ENCODE measurements at regions not wholly inside any gene's neighbourhood (a gene's known extent, or its start where the extent isn't known, plus 50 kb on each side); places are given as distances from the start of the nearest gene placed in this dataset.

DNA sequence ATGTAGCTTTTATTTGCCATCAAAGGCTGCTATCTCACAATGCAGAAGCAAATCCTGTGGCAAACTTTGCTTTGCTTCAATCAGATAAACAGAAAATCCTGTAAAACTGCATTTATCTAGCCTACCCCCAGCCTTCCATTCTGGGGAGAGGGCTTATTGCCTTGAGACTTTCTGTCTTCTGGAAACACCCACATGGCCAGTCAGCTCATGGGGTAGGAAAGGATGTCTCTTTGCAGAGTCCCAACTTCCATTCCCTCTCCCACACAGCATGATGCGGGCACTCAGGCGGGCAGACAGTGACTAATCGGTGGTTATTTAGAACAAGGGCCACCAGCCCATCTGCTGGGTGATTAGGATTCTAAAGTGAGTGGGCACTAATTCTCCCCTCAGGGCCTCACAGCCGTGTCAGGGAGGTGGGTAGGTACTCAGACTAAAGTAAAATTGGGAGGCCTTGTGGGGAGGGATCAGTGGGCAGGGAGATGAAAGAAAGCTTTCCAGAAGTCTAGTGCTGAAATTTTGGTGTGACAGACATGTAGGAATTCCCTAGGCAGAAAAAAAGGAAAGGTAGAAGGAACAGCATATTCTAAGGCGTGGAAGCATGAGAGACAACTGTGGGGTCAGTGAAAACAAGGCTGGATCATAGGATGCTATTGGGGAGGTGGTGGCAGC lies 720.5 kb downstream of the VRK1 start:
- in situ Hi-C loops (cut with MboI; ENCODE audit: low sequenced_read_pairs) (no loop called here), intact Hi-C loops (cut with micrococcal nuclease) (loop anchor here (5.0 kb wide), 1 partner anchor 1460 kb away; no protein-coding TSS in a partner anchor), dilution Hi-C loops (cut with HindIII; ENCODE audit: low sequenced_read_pairs, unreplicated experiment) (no loop called here)
- Histone ChIP-seq H3K36me3 (ENCODE audit: control insufficient read depth, insufficient read depth, low read length) (no peaks in the 10 kb centered on the region), H3K4me1 (ENCODE audit: control insufficient read depth, insufficient read depth, low read length) (no peaks in the 10 kb centered on the region), H2AFZ (replicated peaks; ENCODE audit: low read length, poor library complexity) (no peak overlapping the region), H3K18ac (ENCODE audit: low read depth, low read length) (no peak overlapping the region), H4K91ac (ENCODE audit: insufficient read depth, low read depth, low read length) (no peak overlapping the region), H3K4ac (ENCODE audit: low read depth, low read length) (no peak overlapping the region), H3K27ac (ENCODE audit: insufficient read depth, low read length) (no peak overlapping the region), H2BK5ac (ENCODE audit: low read depth, low read length, poor library complexity, severe bottlenecking) (no peak overlapping the region), H3K9ac (ENCODE audit: low read depth, low read length) (no peak overlapping the region), H2AK9ac (replicated peaks; ENCODE audit: low read depth, low read length, poor library complexity) (no peak overlapping the region), H3K23ac (ENCODE audit: low read depth, low read length) (no peak overlapping the region), H4K8ac (ENCODE audit: low read depth in 2 of 2, low read length in 2 of 2) (no peak overlapping the region), H3K4me2 (ENCODE audit: low read depth, low read length) (no peak overlapping the region), H3K79me1 (ENCODE audit: low read depth in 1 of 2, low read length in 2 of 2) (no peaks in the 10 kb centered on the region), H3K9me3 (ENCODE audit: control insufficient read depth, insufficient read depth, low read length) (peaks cover 30% of the 10 kb centered on the region), H2AK5ac (ENCODE audit: low read depth, low read length) (no peak overlapping the region), H2BK20ac (ENCODE audit: low read depth, low read length) (no peak overlapping the region), H4K5ac (ENCODE audit: low read depth, low read length) (no peak overlapping the region), H2BK15ac (ENCODE audit: low read depth, low read length) (no peak overlapping the region), H2BK120ac (ENCODE audit: low read depth, low read length) (no peak overlapping the region), H3K4me3 (ENCODE audit: insufficient read depth, low read depth, low read length) (no peak overlapping the region), H3K9me1 (ENCODE audit: insufficient read depth, low read length) (no peaks in the 10 kb centered on the region), H4K20me1 (ENCODE audit: insufficient read depth, low read length) (no peaks in the 10 kb centered on the region), H3K56ac (ENCODE audit: extremely low read depth, insufficient read depth, low read length) (no peak overlapping the region), H3K14ac (replicated peaks; ENCODE audit: low read depth, low read length) (no peak overlapping the region), H3K27me3 (ENCODE audit: control insufficient read depth, insufficient read depth, low read length) (no peaks in the 10 kb centered on the region)
- TF ChIP-seq CHD1 (IDR thresholded peaks at IDR 0.05; ENCODE audit: low read depth, low read length): no peak
- no peak for TF ChIP-seq MAZ (IDR thresholded peaks at IDR 0.05; ENCODE audit: borderline replicate concordance, low read depth, low read length)
- no peak for TF ChIP-seq RFX5 (IDR thresholded peaks at IDR 0.05; ENCODE audit: low read depth, low read length)
- TF ChIP-seq SMC3 (IDR thresholded peaks at IDR 0.05; ENCODE audit: low read depth, low read length): no peak
- TF ChIP-seq, protein P1, sequence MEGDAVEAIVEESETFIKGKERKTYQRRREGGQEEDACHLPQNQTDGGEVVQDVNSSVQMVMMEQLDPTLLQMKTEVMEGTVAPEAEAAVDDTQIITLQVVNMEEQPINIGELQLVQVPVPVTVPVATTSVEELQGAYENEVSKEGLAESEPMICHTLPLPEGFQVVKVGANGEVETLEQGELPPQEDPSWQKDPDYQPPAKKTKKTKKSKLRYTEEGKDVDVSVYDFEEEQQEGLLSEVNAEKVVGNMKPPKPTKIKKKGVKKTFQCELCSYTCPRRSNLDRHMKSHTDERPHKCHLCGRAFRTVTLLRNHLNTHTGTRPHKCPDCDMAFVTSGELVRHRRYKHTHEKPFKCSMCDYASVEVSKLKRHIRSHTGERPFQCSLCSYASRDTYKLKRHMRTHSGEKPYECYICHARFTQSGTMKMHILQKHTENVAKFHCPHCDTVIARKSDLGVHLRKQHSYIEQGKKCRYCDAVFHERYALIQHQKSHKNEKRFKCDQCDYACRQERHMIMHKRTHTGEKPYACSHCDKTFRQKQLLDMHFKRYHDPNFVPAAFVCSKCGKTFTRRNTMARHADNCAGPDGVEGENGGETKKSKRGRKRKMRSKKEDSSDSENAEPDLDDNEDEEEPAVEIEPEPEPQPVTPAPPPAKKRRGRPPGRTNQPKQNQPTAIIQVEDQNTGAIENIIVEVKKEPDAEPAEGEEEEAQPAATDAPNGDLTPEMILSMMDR (conservative IDR thresholded peaks at IDR 0.05; ENCODE audit: low read depth, low read length): no peak
- no peak for TF ChIP-seq MAFK (IDR thresholded peaks at IDR 0.05; ENCODE audit: low read depth, low read length)
- TF ChIP-seq, protein P2, sequence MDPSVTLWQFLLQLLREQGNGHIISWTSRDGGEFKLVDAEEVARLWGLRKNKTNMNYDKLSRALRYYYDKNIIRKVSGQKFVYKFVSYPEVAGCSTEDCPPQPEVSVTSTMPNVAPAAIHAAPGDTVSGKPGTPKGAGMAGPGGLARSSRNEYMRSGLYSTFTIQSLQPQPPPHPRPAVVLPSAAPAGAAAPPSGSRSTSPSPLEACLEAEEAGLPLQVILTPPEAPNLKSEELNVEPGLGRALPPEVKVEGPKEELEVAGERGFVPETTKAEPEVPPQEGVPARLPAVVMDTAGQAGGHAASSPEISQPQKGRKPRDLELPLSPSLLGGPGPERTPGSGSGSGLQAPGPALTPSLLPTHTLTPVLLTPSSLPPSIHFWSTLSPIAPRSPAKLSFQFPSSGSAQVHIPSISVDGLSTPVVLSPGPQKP (IDR thresholded peaks at IDR 0.05; ENCODE audit: borderline replicate concordance, low read depth, low read length): no peak
- no peak for TF ChIP-seq BHLHE40 (IDR thresholded peaks at IDR 0.05; ENCODE audit: low read depth, low read length)
- TF ChIP-seq FOS (IDR thresholded peaks at IDR 0.05; ENCODE audit: low read depth, low read length): no peak
- TF ChIP-seq, protein P3, sequence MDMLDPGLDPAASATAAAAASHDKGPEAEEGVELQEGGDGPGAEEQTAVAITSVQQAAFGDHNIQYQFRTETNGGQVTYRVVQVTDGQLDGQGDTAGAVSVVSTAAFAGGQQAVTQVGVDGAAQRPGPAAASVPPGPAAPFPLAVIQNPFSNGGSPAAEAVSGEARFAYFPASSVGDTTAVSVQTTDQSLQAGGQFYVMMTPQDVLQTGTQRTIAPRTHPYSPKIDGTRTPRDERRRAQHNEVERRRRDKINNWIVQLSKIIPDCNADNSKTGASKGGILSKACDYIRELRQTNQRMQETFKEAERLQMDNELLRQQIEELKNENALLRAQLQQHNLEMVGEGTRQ (IDR thresholded peaks at IDR 0.05; ENCODE audit: low read depth, low read length): no peak
- no peak for TF ChIP-seq POLR2A (IDR thresholded peaks at IDR 0.05; ENCODE audit: low read depth, low read length)
- TF ChIP-seq RCOR1 (IDR thresholded peaks at IDR 0.05; ENCODE audit: insufficient replicate concordance, low read length): no peak
- no peak for TF ChIP-seq MXI1 (IDR thresholded peaks at IDR 0.05; ENCODE audit: borderline replicate concordance, low read depth, low read length)
- TF ChIP-seq CEBPB (IDR thresholded peaks at IDR 0.05; ENCODE audit: low read depth, low read length): no peak
- no peak for TF ChIP-seq NFE2L2 (IDR thresholded peaks at IDR 0.05; ENCODE audit: low read depth, low read length)
- no peak for TF ChIP-seq RAD21 (IDR thresholded peaks at IDR 0.05; ENCODE audit: low read length)
- BruUV-seq (replicated peaks): no TSS peak
- DNase-seq: no peak
- ChIA-PET POLR2A (ENCODE audit: unreplicated experiment) (no interaction called here), CTCF (no interaction called here)
- no peak for ATAC-seq (ENCODE audit: low read depth)
- no CpG with 5 or more reads among the region's 5 CpGs for WGBS, 2 experiments (ENCODE audit: extremely low coverage in 2 of 2, insufficient read length in 1 of 2)

Measured in IMR-90 (cell line).